ENCODE measurements at regions not wholly inside any gene's neighbourhood (a gene's known extent, or its start where the extent isn't known, plus 50 kb on each side); places are given as distances from the start of the nearest gene placed in this dataset.

DNA sequence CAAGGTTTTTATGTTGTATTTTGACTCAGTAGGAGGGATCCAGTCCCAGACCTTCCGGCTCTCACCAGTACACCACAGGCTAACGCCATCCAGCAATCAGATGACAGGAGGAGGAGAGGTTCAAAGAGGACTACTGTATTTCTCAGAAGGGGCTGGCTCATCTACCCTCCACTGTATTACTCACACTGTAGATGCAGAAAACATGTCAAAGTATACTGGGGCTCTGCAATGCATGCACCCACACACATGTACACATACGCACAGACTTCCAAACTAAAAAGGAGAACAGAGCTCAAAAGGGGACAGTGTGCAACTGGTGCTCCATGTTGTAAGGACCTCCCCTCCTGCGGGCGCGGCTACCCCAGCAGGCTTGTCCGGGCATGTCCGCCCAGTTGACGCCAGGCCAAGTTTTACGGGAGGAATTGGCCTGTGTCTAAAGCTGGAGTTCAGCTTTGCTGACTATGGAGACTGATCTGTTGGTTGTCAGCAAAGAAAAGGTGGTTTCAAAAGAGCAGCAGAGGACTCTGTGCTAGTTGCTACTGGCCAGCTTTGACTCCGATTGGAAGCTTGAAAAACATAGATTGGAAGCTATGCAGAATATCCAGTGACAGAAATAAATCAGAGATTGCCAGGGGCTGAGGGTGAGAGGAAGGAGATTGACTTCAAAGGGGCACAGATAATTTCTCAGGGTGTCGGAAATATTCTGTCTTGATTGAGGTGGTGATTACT is 314.2 kb downstream of the DLEU7 start:
- no peak for TF ChIP-seq CTCF (conservative IDR thresholded peaks at IDR 0.05)
- no peak for TF ChIP-seq EZH2 (IDR thresholded peaks at IDR 0.05; ENCODE audit: low read depth)

Measured in PC-9 (cell line).